K562 (cell line): ENCODE measurements at regions not wholly inside any gene's neighbourhood (a gene's known extent, or its start where the extent isn't known, plus 50 kb on each side); places are given as distances from the start of the nearest gene placed in this dataset.

ENCODE experiments used
- ATAC-seq: fragments of 200-7000 bp; cut with Tn5 transposase; 3 replicates; pipeline ENCODE4 v1.9.1; 2020; ENCODE audit warnings: moderate library complexity
- BruUV-seq: library from RNA; stranded (reverse); fragments of 400-500 nt; replicated peaks from 2 replicates; lab custom pipeline; 2021; lab: Mats Ljungman, UMichigan
- CTCF ChIA-PET: fragments of 300-600 bp; formaldehyde crosslinking; extraction: SDS; loops from one replicate; lab custom pipeline; 2021; ENCODE audit warnings: low intra/inter-chr PET ratio; lab: Yijun Ruan, JAX
- POLR2A ChIA-PET: fragments of 300-600, 350-650 bp; sonication (Branson Sonifier 250); formaldehyde crosslinking; extraction: SDS; loops from one replicate; lab custom pipeline; 2021; ENCODE audit warnings: antibody characterized with exemption, inconsistent platforms; lab: Yijun Ruan, JAX
- DNase-seq, 4 experiments: peaks; one replicate each; pipeline versions ENCODE4 v3.0.0 to v3.0.0-alpha.2; 2011 to 2018; ENCODE audit warnings: low spot score in 3 of 4, mixed read lengths in 3 of 4; ENCODE audit errors: extremely low read depth in 1 of 4
- FAIRE-seq: peaks from 2 replicates; lab custom pipeline; 2011; peaks lifted over from hg19 to GRCh38; lab: Jason Lieb, UNC
- H2AFZ ChIP-seq: 2 replicates; pipeline ENCODE4 v1.6.0; 2011; ENCODE audit warnings: low read depth, low read length, control low read depth, inconsistent platforms
- H3K27ac ChIP-seq: fragments of 200-600 bp; 3 replicates; pipeline ENCODE4 v1.8.0; 2011; ENCODE audit warnings: low read depth, mild to moderate bottlenecking, control low read depth, inconsistent platforms, low read length, moderate library complexity, mixed read lengths; ENCODE audit errors: extremely low read depth
- H3K27me3 ChIP-seq, 2 experiments: fragments of 300-600 bp in 1 of 2; 2 replicates in 1 of 2; 3 replicates in 1 of 2; pipeline versions ENCODE4 v1.6.0 to v1.8.0; 2011; ENCODE audit warnings: inconsistent platforms in 2 of 2, low read length in 2 of 2, mild to moderate bottlenecking in 1 of 2, mixed read lengths in 1 of 2, moderate library complexity in 1 of 2; ENCODE audit not compliant: control insufficient read depth in 2 of 2, insufficient read depth in 2 of 2
- H3K36me3 ChIP-seq: fragments of 300-600 bp; 3 replicates; pipeline ENCODE4 v1.8.0; 2011; ENCODE audit warnings: mild to moderate bottlenecking, low read length, inconsistent platforms; ENCODE audit not compliant: control insufficient read depth, insufficient read depth
- H3K4me1 ChIP-seq, 2 experiments: fragments of 200-600 bp in 1 of 2; replicated peaks in 1 of 2; 2 replicates in 1 of 2; 3 replicates in 1 of 2; pipeline versions ENCODE4 v1.5.1 to v1.8.0; 2011; ENCODE audit warnings: inconsistent platforms in 2 of 2, low read length in 2 of 2, mild to moderate bottlenecking in 1 of 2, mixed read lengths in 1 of 2, moderate library complexity in 1 of 2; ENCODE audit not compliant: control insufficient read depth in 2 of 2, insufficient read depth in 2 of 2
- H3K4me2 ChIP-seq: 2 replicates; pipeline ENCODE4 v1.6.1; 2011; ENCODE audit warnings: low read length, control low read depth, inconsistent platforms, mixed read lengths; ENCODE audit not compliant: insufficient read depth
- H3K4me3 ChIP-seq: fragments of 200-600 bp; sonication (generic), shearing (Covaris generic); 2 replicates; pipeline ENCODE4 v1.5.1; 2016; ENCODE audit warnings: control low read depth, inconsistent platforms
- H3K79me2 ChIP-seq: fragments of 200-600 bp; 3 replicates; pipeline ENCODE4 v1.8.0; 2011; ENCODE audit warnings: low read length, inconsistent platforms; ENCODE audit not compliant: control insufficient read depth, insufficient read depth
- H3K9ac ChIP-seq, 2 experiments: 2 replicates each; pipeline versions ENCODE4 v1.6.0 to v1.6.1; 2011; ENCODE audit warnings: low read depth in 2 of 2, low read length in 2 of 2, control low read depth in 1 of 2, inconsistent platforms in 1 of 2, mild to moderate bottlenecking in 1 of 2, mixed read lengths in 1 of 2; ENCODE audit not compliant: insufficient read depth in 1 of 2
- H3K9me1 ChIP-seq: one replicate; pipeline ENCODE4 v1.6.0; 2011; ENCODE audit warnings: inconsistent platforms, mild to moderate bottlenecking, low read length, moderate library complexity; ENCODE audit not compliant: control insufficient read depth, insufficient read depth
- H3K9me3 ChIP-seq: replicated peaks from 2 replicates; pipeline ENCODE4 v1.5.1; 2011; ENCODE audit warnings: low read depth, low read length, inconsistent platforms; ENCODE audit not compliant: control insufficient read depth, insufficient read depth
- H4K20me1 ChIP-seq: replicated peaks from 2 replicates; pipeline ENCODE4 v1.6.1; 2011; ENCODE audit warnings: low read length, inconsistent platforms, mixed read lengths; ENCODE audit not compliant: control insufficient read depth, insufficient read depth
- CEBPB ChIP-seq: fragments of 450-650 bp; IDR thresholded peaks from 2 replicates; pipeline ENCODE4 v1.6.1; 2016; ENCODE audit warnings: missing genetic modification characterization, missing compliant biosample characterization
- CEBPG ChIP-seq, 3 experiments: fragments of 200-800 bp in 1 of 3; sonication (Bioruptor generic) in 1 of 3; sonication (generic) in 1 of 3; formaldehyde crosslinking in 1 of 3; IDR thresholded peaks in 2 of 3; conservative IDR thresholded peaks in 1 of 3; 2 replicates each; pipeline versions ENCODE4 v1.6.1 to v1.8.0; 2016 to 2022; ENCODE audit warnings: missing compliant biosample characterization in 2 of 3, missing genetic modification characterization in 2 of 3, mild to moderate bottlenecking in 1 of 3, missing genetic modification reagents in 1 of 3
- CHAMP1 ChIP-seq: fragments of 450-650 bp; IDR thresholded peaks from 2 replicates; pipeline ENCODE4 v1.6.1; 2016; ENCODE audit warnings: mild to moderate bottlenecking
- CTCF ChIP-seq, 3 experiments: IDR thresholded peaks in 2 of 3; conservative IDR thresholded peaks in 1 of 3; 2 replicates each; pipeline ENCODE4 v1.5.1; 2011 to 2012; ENCODE audit warnings: low read length in 3 of 3, mild to moderate bottlenecking in 3 of 3, control low read depth in 2 of 3, improper control_type of control experiment in 1 of 3, inconsistent platforms in 1 of 3, low read depth in 1 of 3, mixed read lengths in 1 of 3, moderate library complexity in 1 of 3; ENCODE audit not compliant: insufficient read depth in 2 of 3
- RAD21 ChIP-seq, 2 experiments: fragments of 250-450 bp in 1 of 2; fragments of 450-650 bp in 1 of 2; sonication (Bioruptor Pico) in 1 of 2; formaldehyde crosslinking in 1 of 2; IDR thresholded peaks in 1 of 2; conservative IDR thresholded peaks in 1 of 2; 2 replicates each; pipeline versions ENCODE4 v1.4.0 to v1.8.0; 2020 to 2022; ENCODE audit warnings: mild to moderate bottlenecking in 2 of 2, moderate library complexity in 1 of 2
- SMC3 ChIP-seq: conservative IDR thresholded peaks from 2 replicates; pipeline ENCODE4 v1.6.1; 2011; ENCODE audit warnings: low read depth, low read length, improper control_type of control experiment; ENCODE audit not compliant: insufficient read depth
- ZBTB43 ChIP-seq: sonication (generic); formaldehyde crosslinking; IDR thresholded peaks from 2 replicates; pipeline ENCODE4 v1.8.0; 2023; ENCODE audit warnings: mild to moderate bottlenecking, missing genetic modification reagents
- ZEB2 ChIP-seq: fragments of 450-650 bp; IDR thresholded peaks from 2 replicates; pipeline ENCODE4 v1.6.1; 2016
- WGBS: fragments of 100-300 bp; shearing (Covaris generic); methylation state at CpG from one replicate; pipeline ENCODE4 v1.1.6; 2016; ENCODE audit warnings: low coverage, mixed read lengths; ENCODE audit not compliant: insufficient coverage; ENCODE audit errors: missing lambda C conversion rate; 5-methylcytosine and 5-hydroxymethylcytosine counted together
- in situ Hi-C: fragments of 300-500 bp; cut with MboI; formaldehyde crosslinking; loops from 4 replicates; pipeline ENCODE4 v1.15.0; 2018; ENCODE audit warnings: inconsistent platforms, mixed read lengths
- intact Hi-C: fragments of 100-400 bp; cut with micrococcal nuclease; formaldehyde crosslinking; loops from 2 replicates; pipeline ENCODE4 v1.14.2; 2022

- no TSS peak for BruUV-seq
- peak; percentile 68 to 73 (median 71) for DNase-seq
- FAIRE-seq, result peak; percentile 46
- no peaks in the 10 kb centered on the region for H3K4me1 ChIP-seq
- no peaks in the 10 kb centered on the region for H3K9me1 ChIP-seq
- peak; percentile 97 for ATAC-seq
- no peaks in the 10 kb centered on the region for H3K36me3 ChIP-seq
- in situ Hi-C loops (no loop called here), intact Hi-C loops (loop anchor here (2.0 kb wide), 2 partner anchors 89 to 97 kb away; no protein-coding TSS in a partner anchor)
- H3K79me2 ChIP-seq, result no peaks in the 10 kb centered on the region
- 23% methylated on average over 4 of the region's 4 CpGs for WGBS
- H3K27ac ChIP-seq, result no peak overlapping the region
- H3K4me2 ChIP-seq, result no peak overlapping the region
- CTCF ChIA-PET, result interaction anchor here (0.8 to 1.7 kb wide), 3 partner anchors 95 to 134 kb away, joined by 4 to 7 read pairs (median 5); no protein-coding TSS in a partner anchor
- H4K20me1 ChIP-seq, result peaks cover 7% of the 10 kb centered on the region; the same call in 1 of the 2 replicates
- H3K9ac ChIP-seq, result no peak overlapping the region
- no peaks in the 10 kb centered on the region for H3K27me3 ChIP-seq
- no peak overlapping the region for H3K4me3 ChIP-seq
- no peaks in the 10 kb centered on the region for H3K9me3 ChIP-seq
- no peak overlapping the region for H2AFZ ChIP-seq
- POLR2A ChIA-PET, result no interaction called here
- peak; percentile 71 to 78 for TF ChIP-seq RAD21 (CRISPR knock-in tag; conservative IDR thresholded peaks at IDR 0.05 in 1 of 2, IDR thresholded peaks at IDR 0.05 in 1 of 2)
- TF ChIP-seq CHAMP1, result no peak
- peak; percentile 69 to 88 (median 79) for TF ChIP-seq CTCF (IDR thresholded peaks at IDR 0.05 in 2 of 3, conservative IDR thresholded peaks at IDR 0.05 in 1 of 3; ENCODE audit: insufficient read depth in 2 of 3, low read depth in 1 of 3, low read length in 3 of 3)
- no peak for TF ChIP-seq ZBTB43 (CRISPR knock-in tag)
- peak; percentile 49 for TF ChIP-seq SMC3
- TF ChIP-seq ZEB2, result no peak
- peak; percentile 97 for TF ChIP-seq CEBPB (tag)
- peak; percentile 64 for TF ChIP-seq CEBPG (CRISPR knock-in tag; IDR thresholded peaks at IDR 0.05)
- peak; percentile 86 to 95 for TF ChIP-seq CEBPG (tag; conservative IDR thresholded peaks at IDR 0.05 in 1 of 2, IDR thresholded peaks at IDR 0.05 in 1 of 2)
Observed at GRCh38 chr4:3346146-3346545, 53.3 kb downstream of the RGS12 start.
